Liver (tissue), 8 donors: ENCODE measurements at regions not wholly inside any gene's neighbourhood (a gene's known extent, or its start where the extent isn't known, plus 50 kb on each side); places are given as distances from the start of the nearest gene placed in this dataset.

Experiments used
- DNase-seq: peaks from one replicate; pipeline ENCODE4 v3.0.0-alpha.2; 2017; ENCODE audit warnings: low spot score
- H3K27ac ChIP-seq, 2 donors: one replicate each; pipeline ENCODE4 v1.7.0; 2013; ENCODE audit warnings: inconsistent platforms in 2 of 2, low read length in 2 of 2, control low read depth in 1 of 2, low read depth in 1 of 2, mild to moderate bottlenecking in 1 of 2
- H3K27me3 ChIP-seq, 4 donors: one replicate each; pipeline versions ENCODE4 v1.6.1 to v1.7.0; 2013; ENCODE audit warnings: low read length in 3 of 4, inconsistent platforms in 1 of 4, mild to moderate bottlenecking in 1 of 4, moderate library complexity in 1 of 4; ENCODE audit not compliant: control insufficient read depth in 4 of 4, insufficient read depth in 4 of 4
- H3K36me3 ChIP-seq, 4 donors: one replicate each; pipeline versions ENCODE4 v1.6.1 to v1.7.0; 2013; ENCODE audit warnings: low read length in 3 of 4, mild to moderate bottlenecking in 3 of 4, low read depth in 1 of 4, moderate library complexity in 1 of 4; ENCODE audit not compliant: control insufficient read depth in 4 of 4, insufficient read depth in 3 of 4
- H3K4me1 ChIP-seq, 4 donors: one replicate each; pipeline versions ENCODE4 v1.6.1 to v1.7.0; 2013; ENCODE audit warnings: low read length in 3 of 4, mild to moderate bottlenecking in 3 of 4, moderate library complexity in 1 of 4; ENCODE audit not compliant: control insufficient read depth in 4 of 4, insufficient read depth in 4 of 4
- H3K4me3 ChIP-seq, 3 donors: one replicate each; pipeline versions ENCODE4 v1.6.1 to v1.7.0; 2013; ENCODE audit warnings: low read length in 3 of 3, control low read depth in 1 of 3, low read depth in 1 of 3, mild to moderate bottlenecking in 1 of 3
- H3K9ac ChIP-seq, 2 donors: one replicate each; pipeline ENCODE4 v1.7.0; 2013; ENCODE audit warnings: low read length in 2 of 2, mild to moderate bottlenecking in 2 of 2, moderate library complexity in 2 of 2, control low read depth in 1 of 2, low read depth in 1 of 2
- H3K9me3 ChIP-seq, 4 donors: one replicate each; pipeline versions ENCODE4 v1.6.1 to v1.7.0; 2013; ENCODE audit warnings: low read length in 3 of 4; ENCODE audit not compliant: control insufficient read depth in 4 of 4
- EGR1 ChIP-seq, 2 donors: IDR thresholded peaks; 2 replicates each; pipeline ENCODE4 v1.6.1; 2016 to 2018; ENCODE audit warnings: antibody characterized with exemption in 2 of 2, low read depth in 2 of 2
- FOXA1 ChIP-seq: IDR thresholded peaks from 2 replicates; pipeline ENCODE4 v1.6.1; 2016; ENCODE audit warnings: antibody characterized with exemption
- FOXA2 ChIP-seq: IDR thresholded peaks from 2 replicates; pipeline ENCODE4 v1.6.1; 2016; ENCODE audit warnings: antibody characterized with exemption
- GABPA ChIP-seq, 2 donors: IDR thresholded peaks in 1 of 2; conservative IDR thresholded peaks in 1 of 2; 2 replicates each; pipeline ENCODE4 v1.6.1; 2016; ENCODE audit warnings: antibody characterized with exemption in 2 of 2, mild to moderate bottlenecking in 1 of 2, moderate library complexity in 1 of 2
- HNF4A ChIP-seq, 2 donors: conservative IDR thresholded peaks; 2 replicates each; pipeline ENCODE4 v1.6.1; 2016; ENCODE audit warnings: antibody characterized with exemption in 2 of 2, mild to moderate bottlenecking in 2 of 2
- HNF4G ChIP-seq: IDR thresholded peaks from 2 replicates; pipeline ENCODE4 v1.6.1; 2016; ENCODE audit warnings: antibody characterized with exemption
- JUND ChIP-seq, 2 donors: IDR thresholded peaks; 2 replicates each; pipeline ENCODE4 v1.6.1; 2016; ENCODE audit warnings: antibody characterized with exemption in 2 of 2
- NR2F2 ChIP-seq: IDR thresholded peaks from 2 replicates; pipeline ENCODE4 v1.6.1; 2016; ENCODE audit warnings: antibody characterized with exemption
- RAD21 ChIP-seq, 2 donors: IDR thresholded peaks; 2 replicates each; pipeline ENCODE4 v1.6.1; 2016; ENCODE audit warnings: antibody characterized with exemption in 2 of 2, mild to moderate bottlenecking in 2 of 2
- RXRA ChIP-seq, 2 donors: IDR thresholded peaks; 2 replicates each; pipeline ENCODE4 v1.6.1; 2017 to 2018; ENCODE audit warnings: antibody characterized with exemption in 2 of 2, mild to moderate bottlenecking in 1 of 2
- SP1 ChIP-seq: IDR thresholded peaks from 2 replicates; pipeline ENCODE4 v1.6.1; 2018; ENCODE audit warnings: antibody characterized with exemption, mild to moderate bottlenecking
- TAF1 ChIP-seq: conservative IDR thresholded peaks from 2 replicates; pipeline ENCODE4 v1.6.1; 2016; ENCODE audit warnings: antibody characterized with exemption, mild to moderate bottlenecking
- YY1 ChIP-seq: IDR thresholded peaks from 2 replicates; pipeline ENCODE4 v1.6.1; 2016; ENCODE audit warnings: antibody characterized with exemption, mild to moderate bottlenecking
- WGBS: extraction: QIAGEN DNeasy Blood & Tissue Kit; methylation state at CpG from one replicate; pipeline ENCODE4 v1.1.7; 2013; 5-methylcytosine and 5-hydroxymethylcytosine counted together
- TF ChIP-seq, protein P1 (sequence below): IDR thresholded peaks from 2 replicates; pipeline ENCODE4 v1.6.1; 2016; ENCODE audit warnings: antibody characterized with exemption, mild to moderate bottlenecking
- TF ChIP-seq, protein P2 (sequence below): fragments of 150-350 bp; IDR thresholded peaks from 2 replicates; pipeline ENCODE4 v1.5.1; 2017; ENCODE audit warnings: improper control_type of control experiment, low read depth, low read length; ENCODE audit not compliant: missing input control
- TF ChIP-seq, protein P3 (sequence below): IDR thresholded peaks from 2 replicates; pipeline ENCODE4 v1.6.1; 2016; ENCODE audit warnings: antibody characterized with exemption
- TF ChIP-seq, protein P4 (sequence below): IDR thresholded peaks from 2 replicates; pipeline ENCODE4 v1.6.1; 2016; ENCODE audit warnings: antibody characterized with exemption
- donor health status: healthy.
- donor health status: healthy.
- donor health status: healthy.
- donor health status: healthy.
- donor health status: healthy.

DNA sequence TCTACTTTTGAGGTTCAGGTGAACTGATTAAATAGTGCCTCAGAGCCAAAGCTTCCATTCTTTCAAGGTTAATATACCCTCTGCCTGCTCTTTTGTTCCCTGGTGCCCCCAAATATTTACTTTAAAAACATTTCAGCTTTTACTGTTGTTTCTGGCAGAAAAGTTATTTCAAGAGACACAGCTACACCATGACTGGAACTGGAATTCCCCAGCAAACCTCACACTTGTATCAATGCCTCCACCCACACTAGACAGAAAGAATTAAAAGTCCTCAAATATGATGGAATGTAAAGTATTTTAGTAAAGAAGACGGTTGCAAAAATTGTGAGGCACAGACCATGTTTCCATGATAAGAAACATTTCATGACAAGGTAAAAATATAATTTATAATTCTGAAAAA is 720.2 kb upstream of the TYRP1 start:
- H3K27ac ChIP-seq: no peak overlapping the region
- no peaks in the 10 kb centered on the region for H3K36me3 ChIP-seq
- no peak overlapping the region for H3K4me3 ChIP-seq
- H3K9me3 ChIP-seq: no peaks in the 10 kb centered on the region
- no peak for DNase-seq
- 54% methylated on average over 1 of the region's 1 CpG for WGBS
- no peak for TF ChIP-seq TAF1
- TF ChIP-seq HNF4A (conservative IDR thresholded peaks at IDR 0.05): no peak
- no peak for TF ChIP-seq EGR1 (IDR thresholded peaks at IDR 0.05; ENCODE audit: low read depth in 2 of 2)
- TF ChIP-seq, protein P1, sequence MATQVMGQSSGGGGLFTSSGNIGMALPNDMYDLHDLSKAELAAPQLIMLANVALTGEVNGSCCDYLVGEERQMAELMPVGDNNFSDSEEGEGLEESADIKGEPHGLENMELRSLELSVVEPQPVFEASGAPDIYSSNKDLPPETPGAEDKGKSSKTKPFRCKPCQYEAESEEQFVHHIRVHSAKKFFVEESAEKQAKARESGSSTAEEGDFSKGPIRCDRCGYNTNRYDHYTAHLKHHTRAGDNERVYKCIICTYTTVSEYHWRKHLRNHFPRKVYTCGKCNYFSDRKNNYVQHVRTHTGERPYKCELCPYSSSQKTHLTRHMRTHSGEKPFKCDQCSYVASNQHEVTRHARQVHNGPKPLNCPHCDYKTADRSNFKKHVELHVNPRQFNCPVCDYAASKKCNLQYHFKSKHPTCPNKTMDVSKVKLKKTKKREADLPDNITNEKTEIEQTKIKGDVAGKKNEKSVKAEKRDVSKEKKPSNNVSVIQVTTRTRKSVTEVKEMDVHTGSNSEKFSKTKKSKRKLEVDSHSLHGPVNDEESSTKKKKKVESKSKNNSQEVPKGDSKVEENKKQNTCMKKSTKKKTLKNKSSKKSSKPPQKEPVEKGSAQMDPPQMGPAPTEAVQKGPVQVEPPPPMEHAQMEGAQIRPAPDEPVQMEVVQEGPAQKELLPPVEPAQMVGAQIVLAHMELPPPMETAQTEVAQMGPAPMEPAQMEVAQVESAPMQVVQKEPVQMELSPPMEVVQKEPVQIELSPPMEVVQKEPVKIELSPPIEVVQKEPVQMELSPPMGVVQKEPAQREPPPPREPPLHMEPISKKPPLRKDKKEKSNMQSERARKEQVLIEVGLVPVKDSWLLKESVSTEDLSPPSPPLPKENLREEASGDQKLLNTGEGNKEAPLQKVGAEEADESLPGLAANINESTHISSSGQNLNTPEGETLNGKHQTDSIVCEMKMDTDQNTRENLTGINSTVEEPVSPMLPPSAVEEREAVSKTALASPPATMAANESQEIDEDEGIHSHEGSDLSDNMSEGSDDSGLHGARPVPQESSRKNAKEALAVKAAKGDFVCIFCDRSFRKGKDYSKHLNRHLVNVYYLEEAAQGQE: no peak
- no peak for TF ChIP-seq SP1
- no peak for TF ChIP-seq RAD21 (IDR thresholded peaks at IDR 0.05)
- TF ChIP-seq, protein P2, sequence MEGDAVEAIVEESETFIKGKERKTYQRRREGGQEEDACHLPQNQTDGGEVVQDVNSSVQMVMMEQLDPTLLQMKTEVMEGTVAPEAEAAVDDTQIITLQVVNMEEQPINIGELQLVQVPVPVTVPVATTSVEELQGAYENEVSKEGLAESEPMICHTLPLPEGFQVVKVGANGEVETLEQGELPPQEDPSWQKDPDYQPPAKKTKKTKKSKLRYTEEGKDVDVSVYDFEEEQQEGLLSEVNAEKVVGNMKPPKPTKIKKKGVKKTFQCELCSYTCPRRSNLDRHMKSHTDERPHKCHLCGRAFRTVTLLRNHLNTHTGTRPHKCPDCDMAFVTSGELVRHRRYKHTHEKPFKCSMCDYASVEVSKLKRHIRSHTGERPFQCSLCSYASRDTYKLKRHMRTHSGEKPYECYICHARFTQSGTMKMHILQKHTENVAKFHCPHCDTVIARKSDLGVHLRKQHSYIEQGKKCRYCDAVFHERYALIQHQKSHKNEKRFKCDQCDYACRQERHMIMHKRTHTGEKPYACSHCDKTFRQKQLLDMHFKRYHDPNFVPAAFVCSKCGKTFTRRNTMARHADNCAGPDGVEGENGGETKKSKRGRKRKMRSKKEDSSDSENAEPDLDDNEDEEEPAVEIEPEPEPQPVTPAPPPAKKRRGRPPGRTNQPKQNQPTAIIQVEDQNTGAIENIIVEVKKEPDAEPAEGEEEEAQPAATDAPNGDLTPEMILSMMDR: no peak
- no peak for TF ChIP-seq FOXA1
- no peak for TF ChIP-seq YY1
- TF ChIP-seq FOXA2: no peak
- no peak for TF ChIP-seq GABPA (IDR thresholded peaks at IDR 0.05 in 1 of 2, conservative IDR thresholded peaks at IDR 0.05 in 1 of 2)
- no peak for TF ChIP-seq HNF4G
- TF ChIP-seq, protein P3, sequence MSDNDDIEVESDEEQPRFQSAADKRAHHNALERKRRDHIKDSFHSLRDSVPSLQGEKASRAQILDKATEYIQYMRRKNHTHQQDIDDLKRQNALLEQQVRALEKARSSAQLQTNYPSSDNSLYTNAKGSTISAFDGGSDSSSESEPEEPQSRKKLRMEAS: no peak
- TF ChIP-seq, protein P4, sequence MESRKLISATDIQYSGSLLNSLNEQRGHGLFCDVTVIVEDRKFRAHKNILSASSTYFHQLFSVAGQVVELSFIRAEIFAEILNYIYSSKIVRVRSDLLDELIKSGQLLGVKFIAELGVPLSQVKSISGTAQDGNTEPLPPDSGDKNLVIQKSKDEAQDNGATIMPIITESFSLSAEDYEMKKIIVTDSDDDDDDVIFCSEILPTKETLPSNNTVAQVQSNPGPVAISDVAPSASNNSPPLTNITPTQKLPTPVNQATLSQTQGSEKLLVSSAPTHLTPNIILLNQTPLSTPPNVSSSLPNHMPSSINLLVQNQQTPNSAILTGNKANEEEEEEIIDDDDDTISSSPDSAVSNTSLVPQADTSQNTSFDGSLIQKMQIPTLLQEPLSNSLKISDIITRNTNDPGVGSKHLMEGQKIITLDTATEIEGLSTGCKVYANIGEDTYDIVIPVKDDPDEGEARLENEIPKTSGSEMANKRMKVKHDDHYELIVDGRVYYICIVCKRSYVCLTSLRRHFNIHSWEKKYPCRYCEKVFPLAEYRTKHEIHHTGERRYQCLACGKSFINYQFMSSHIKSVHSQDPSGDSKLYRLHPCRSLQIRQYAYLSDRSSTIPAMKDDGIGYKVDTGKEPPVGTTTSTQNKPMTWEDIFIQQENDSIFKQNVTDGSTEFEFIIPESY: no peak
- TF ChIP-seq RXRA (IDR thresholded peaks at IDR 0.05): no peak
- no peak for TF ChIP-seq JUND (IDR thresholded peaks at IDR 0.05)
- no peak for TF ChIP-seq NR2F2
- no peaks in the 10 kb centered on the region for H3K27me3 ChIP-seq
- H3K4me1 ChIP-seq: no peaks in the 10 kb centered on the region
- no peak overlapping the region for H3K9ac ChIP-seq

DNA sequence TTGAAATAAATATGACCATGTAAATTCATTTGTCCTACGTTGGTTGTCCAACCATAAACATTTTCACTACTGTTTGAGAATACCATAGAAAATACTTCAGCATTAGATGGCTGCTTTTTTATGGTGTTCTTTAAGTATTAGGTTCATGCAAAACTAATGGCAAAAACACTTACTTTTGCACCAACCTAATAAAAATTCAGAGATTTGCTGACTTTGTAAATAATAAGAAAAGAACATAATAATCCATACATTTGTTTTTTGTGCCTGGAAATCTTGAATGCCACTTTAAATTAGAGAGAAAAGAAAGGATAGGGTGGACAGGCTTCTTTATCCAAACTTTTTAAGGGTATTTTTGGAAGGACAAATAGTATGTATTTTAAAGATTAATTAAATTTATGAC is 719.7 kb upstream of the TYRP1 start:
- 59% methylated on average over 1 of the region's 1 CpG for WGBS
- TF ChIP-seq HNF4G (no peak), RXRA (IDR thresholded peaks at IDR 0.05) (no peak), GABPA (IDR thresholded peaks at IDR 0.05 in 1 of 2, conservative IDR thresholded peaks at IDR 0.05 in 1 of 2) (no peak), EGR1 (IDR thresholded peaks at IDR 0.05; ENCODE audit: low read depth in 2 of 2) (no peak), FOXA1 (no peak), FOXA2 (no peak), RAD21 (IDR thresholded peaks at IDR 0.05) (no peak), JUND (IDR thresholded peaks at IDR 0.05) (no peak), YY1 (no peak), HNF4A (conservative IDR thresholded peaks at IDR 0.05) (no peak), NR2F2 (no peak)
- TF ChIP-seq, protein P4: no peak
- Histone ChIP-seq H3K4me3 (no peak overlapping the region), H3K27ac (no peak overlapping the region), H3K27me3 (no peaks in the 10 kb centered on the region), H3K36me3 (no peaks in the 10 kb centered on the region), H3K9me3 (no peaks in the 10 kb centered on the region), H3K9ac (no peak overlapping the region), H3K4me1 (no peaks in the 10 kb centered on the region)
- no peak for DNase-seq
